ENCODE measurements at regions not wholly inside any gene's neighbourhood (a gene's known extent, or its start where the extent isn't known, plus 50 kb on each side); places are given as distances from the start of the nearest gene placed in this dataset.
"Not testable (repeated sequence)": the region's sequence is repeated elsewhere in the genome, so short reads cannot be mapped to it uniquely, and the experiment has no call there.

- H3K4me3 ChIP-seq; intact Hi-C loops (cut with DNase I); H3K4me1 ChIP-seq; ATAC-seq; H3K27me3 ChIP-seq (ENCODE audit: low read depth); H3K27ac ChIP-seq; H3K9me3 ChIP-seq; H3K36me3 ChIP-seq: not testable (repeated sequence)
- DNase-seq: peak; percentile 34
These were observed 4396.8 kb upstream of the OR11H1 start for GRCh38 chr22:11131178-11131577.

All from lower lobe of right lung (tissue), 2 donors.